HEK293 (cell line): ENCODE measurements at regions not wholly inside any gene's neighbourhood (a gene's known extent, or its start where the extent isn't known, plus 50 kb on each side); places are given as distances from the start of the nearest gene placed in this dataset.

ENCODE experiments used
- CTCF ChIA-PET: fragments of 350-600 bp; formaldehyde crosslinking; extraction: SDS; loops from one replicate; lab custom pipeline; 2021; ENCODE audit warnings: antibody characterized with exemption; lab: Yijun Ruan, JAX
- POLR2A ChIA-PET: fragments of 300-600 bp; formaldehyde crosslinking; extraction: SDS; loops from one replicate; lab custom pipeline; 2020; ENCODE audit warnings: antibody characterized with exemption, inconsistent platforms; lab: Yijun Ruan, JAX
- H3K27ac ChIP-seq: fragments of 200-500 bp; sonication (Bioruptor generic); 2 replicates; pipeline ENCODE4 v1.5.1; 2014; ENCODE audit warnings: low read depth, low read length, control low read depth, inconsistent platforms; ENCODE audit errors: extremely low read depth
- H3K36me3 ChIP-seq, 2 experiments: fragments of 200-500 bp in 1 of 2; sonication (Bioruptor generic) in 1 of 2; 1 replicate in 1 of 2; 2 replicates in 1 of 2; pipeline ENCODE4 v1.5.1; 2014 to 2017; ENCODE audit warnings: inconsistent platforms in 2 of 2, low read length in 2 of 2; ENCODE audit not compliant: control insufficient read depth in 2 of 2, insufficient read depth in 1 of 2
- H3K4me1 ChIP-seq: fragments of 200-500 bp; sonication (Bioruptor generic); 2 replicates; pipeline ENCODE4 v1.5.1; 2014; ENCODE audit warnings: mild to moderate bottlenecking, low read length, inconsistent platforms; ENCODE audit not compliant: control insufficient read depth, insufficient read depth
- H3K4me3 ChIP-seq: 2 replicates; pipeline ENCODE4 v1.5.1; 2011; ENCODE audit warnings: low read depth, mild to moderate bottlenecking, control low read depth, low read length, moderate library complexity
- H3K9me3 ChIP-seq: fragments of 200-500 bp; sonication (Bioruptor generic); 2 replicates; pipeline ENCODE4 v1.5.1; 2014; ENCODE audit warnings: low read depth, low read length, inconsistent platforms; ENCODE audit not compliant: control insufficient read depth, insufficient read depth
- GLIS2 ChIP-seq: fragments of 450-650 bp; formaldehyde crosslinking; IDR thresholded peaks from 2 replicates; pipeline ENCODE4 v1.5.1; 2016; ENCODE audit warnings: missing biosample characterization, missing genetic modification characterization
- OSR2 ChIP-seq: fragments of 450-650 bp; formaldehyde crosslinking; IDR thresholded peaks from 2 replicates; pipeline ENCODE4 v1.5.1; 2016; ENCODE audit warnings: missing biosample characterization, missing genetic modification characterization
- YY2 ChIP-seq: fragments of 450-650 bp; formaldehyde crosslinking; IDR thresholded peaks from 2 replicates; pipeline ENCODE4 v1.5.1; 2016; ENCODE audit warnings: missing biosample characterization, missing genetic modification characterization
- ZBTB21 ChIP-seq: fragments of 450-650 bp; formaldehyde crosslinking; IDR thresholded peaks from 2 replicates; pipeline ENCODE4 v1.5.1; 2017; ENCODE audit warnings: missing biosample characterization, missing genetic modification characterization
- ZFP37 ChIP-seq: fragments of 450-650 bp; formaldehyde crosslinking; IDR thresholded peaks from 2 replicates; pipeline ENCODE4 v1.5.1; 2016; ENCODE audit warnings: missing biosample characterization, missing genetic modification characterization
- ZNF121 ChIP-seq: fragments of 450-650 bp; formaldehyde crosslinking; IDR thresholded peaks from 2 replicates; pipeline ENCODE4 v1.5.1; 2016; ENCODE audit warnings: missing biosample characterization, missing genetic modification characterization
- ZNF211 ChIP-seq: fragments of 450-650 bp; formaldehyde crosslinking; IDR thresholded peaks from 2 replicates; pipeline ENCODE4 v1.5.1; 2016; ENCODE audit warnings: low read depth, missing biosample characterization, missing genetic modification characterization
- ZNF214 ChIP-seq: fragments of 450-650 bp; formaldehyde crosslinking; IDR thresholded peaks from 2 replicates; pipeline ENCODE4 v1.5.1; 2017; ENCODE audit warnings: missing biosample characterization, mild to moderate bottlenecking, missing genetic modification characterization, borderline replicate concordance
- ZNF366 ChIP-seq: fragments of 450-650 bp; formaldehyde crosslinking; conservative IDR thresholded peaks from 2 replicates; pipeline ENCODE4 v1.5.1; 2016; ENCODE audit warnings: missing biosample characterization, missing genetic modification characterization
- ZNF426 ChIP-seq: fragments of 450-650 bp; formaldehyde crosslinking; IDR thresholded peaks from 2 replicates; pipeline ENCODE4 v1.5.1; 2017; ENCODE audit warnings: missing biosample characterization, missing genetic modification characterization, mild to moderate bottlenecking, inconsistent platforms, moderate library complexity
- ZNF473 ChIP-seq: fragments of 450-650 bp; formaldehyde crosslinking; IDR thresholded peaks from 2 replicates; pipeline ENCODE4 v1.5.1; 2017; ENCODE audit warnings: missing biosample characterization, missing genetic modification characterization
- ZNF558 ChIP-seq: fragments of 450-650 bp; formaldehyde crosslinking; IDR thresholded peaks from 2 replicates; pipeline ENCODE4 v1.5.1; 2016; ENCODE audit warnings: missing biosample characterization, missing genetic modification characterization
- ZNF624 ChIP-seq: fragments of 450-650 bp; formaldehyde crosslinking; IDR thresholded peaks from 2 replicates; pipeline ENCODE4 v1.5.1; 2017; ENCODE audit warnings: missing biosample characterization, missing genetic modification characterization
- ZNF785 ChIP-seq: fragments of 450-650 bp; formaldehyde crosslinking; IDR thresholded peaks from 2 replicates; pipeline ENCODE4 v1.5.1; 2016; ENCODE audit warnings: missing biosample characterization, missing genetic modification characterization
- TF ChIP-seq, protein P1 (sequence below): fragments of 450-650 bp; formaldehyde crosslinking; IDR thresholded peaks from 2 replicates; pipeline ENCODE4 v1.5.1; 2016; ENCODE audit warnings: missing biosample characterization, missing genetic modification characterization
- TF ChIP-seq, protein P2 (sequence below): fragments of 450-650 bp; formaldehyde crosslinking; conservative IDR thresholded peaks from 2 replicates; pipeline ENCODE4 v1.5.1; 2016; ENCODE audit warnings: low read depth, missing biosample characterization, missing genetic modification characterization
- TF ChIP-seq, protein P3 (sequence below): IDR thresholded peaks from 2 replicates; pipeline ENCODE4 v1.6.1; 2011; ENCODE audit warnings: mild to moderate bottlenecking, low read depth, low read length, borderline replicate concordance
- TF ChIP-seq, protein P4 (sequence below): fragments of 450-650 bp; formaldehyde crosslinking; IDR thresholded peaks from 2 replicates; pipeline ENCODE4 v1.5.1; 2016; ENCODE audit warnings: missing biosample characterization, missing genetic modification characterization
- TF ChIP-seq, protein P5 (sequence below): fragments of 450-650 bp; formaldehyde crosslinking; IDR thresholded peaks from 2 replicates; pipeline ENCODE4 v1.5.1; 2017; ENCODE audit warnings: missing biosample characterization, mild to moderate bottlenecking, missing genetic modification characterization, moderate library complexity
- TF ChIP-seq, protein P6 (sequence below): fragments of 450-650 bp; formaldehyde crosslinking; IDR thresholded peaks from 2 replicates; pipeline ENCODE4 v1.5.1; 2016; ENCODE audit warnings: missing biosample characterization, missing genetic modification characterization
- TF ChIP-seq, protein P7 (sequence below): fragments of 450-650 bp; formaldehyde crosslinking; IDR thresholded peaks from 2 replicates; pipeline ENCODE4 v1.5.1; 2016; ENCODE audit warnings: missing biosample characterization, missing genetic modification characterization

DNA sequence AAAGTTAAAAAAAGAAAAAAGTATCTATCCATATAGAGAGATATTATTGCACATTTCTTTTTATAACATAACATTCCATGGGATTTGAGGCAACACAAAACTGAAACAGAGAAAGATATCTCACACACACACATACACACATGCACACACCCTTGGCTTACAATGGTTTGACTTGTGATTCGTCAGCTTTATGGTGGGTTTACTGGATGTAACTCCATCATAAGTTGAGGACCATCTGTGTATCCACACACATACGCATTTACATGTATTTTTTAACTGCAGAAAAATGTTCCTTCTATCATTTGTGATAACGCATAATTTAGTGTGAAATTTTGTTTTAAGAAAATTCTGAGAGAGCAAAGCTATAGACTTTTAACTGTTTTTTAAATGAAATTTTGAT lies 74.2 kb upstream of the CDCA7L start:
- CTCF ChIA-PET = interaction anchor here (0.6 to 0.7 kb wide), 2 partner anchors 15 to 112 kb away, joined by 3 to 7 read pairs; no protein-coding TSS in a partner anchor
- Histone ChIP-seq H3K9me3 (no peaks in the 10 kb centered on the region), H3K36me3 (no peaks in the 10 kb centered on the region), H3K4me3 (no peak overlapping the region), H3K4me1 (no peaks in the 10 kb centered on the region), H3K27ac (no peak overlapping the region)
- POLR2A ChIA-PET = no interaction called here
- no peak for TF ChIP-seq ZBTB21 (tag by site-specific recombination)
- TF ChIP-seq, protein P1, sequence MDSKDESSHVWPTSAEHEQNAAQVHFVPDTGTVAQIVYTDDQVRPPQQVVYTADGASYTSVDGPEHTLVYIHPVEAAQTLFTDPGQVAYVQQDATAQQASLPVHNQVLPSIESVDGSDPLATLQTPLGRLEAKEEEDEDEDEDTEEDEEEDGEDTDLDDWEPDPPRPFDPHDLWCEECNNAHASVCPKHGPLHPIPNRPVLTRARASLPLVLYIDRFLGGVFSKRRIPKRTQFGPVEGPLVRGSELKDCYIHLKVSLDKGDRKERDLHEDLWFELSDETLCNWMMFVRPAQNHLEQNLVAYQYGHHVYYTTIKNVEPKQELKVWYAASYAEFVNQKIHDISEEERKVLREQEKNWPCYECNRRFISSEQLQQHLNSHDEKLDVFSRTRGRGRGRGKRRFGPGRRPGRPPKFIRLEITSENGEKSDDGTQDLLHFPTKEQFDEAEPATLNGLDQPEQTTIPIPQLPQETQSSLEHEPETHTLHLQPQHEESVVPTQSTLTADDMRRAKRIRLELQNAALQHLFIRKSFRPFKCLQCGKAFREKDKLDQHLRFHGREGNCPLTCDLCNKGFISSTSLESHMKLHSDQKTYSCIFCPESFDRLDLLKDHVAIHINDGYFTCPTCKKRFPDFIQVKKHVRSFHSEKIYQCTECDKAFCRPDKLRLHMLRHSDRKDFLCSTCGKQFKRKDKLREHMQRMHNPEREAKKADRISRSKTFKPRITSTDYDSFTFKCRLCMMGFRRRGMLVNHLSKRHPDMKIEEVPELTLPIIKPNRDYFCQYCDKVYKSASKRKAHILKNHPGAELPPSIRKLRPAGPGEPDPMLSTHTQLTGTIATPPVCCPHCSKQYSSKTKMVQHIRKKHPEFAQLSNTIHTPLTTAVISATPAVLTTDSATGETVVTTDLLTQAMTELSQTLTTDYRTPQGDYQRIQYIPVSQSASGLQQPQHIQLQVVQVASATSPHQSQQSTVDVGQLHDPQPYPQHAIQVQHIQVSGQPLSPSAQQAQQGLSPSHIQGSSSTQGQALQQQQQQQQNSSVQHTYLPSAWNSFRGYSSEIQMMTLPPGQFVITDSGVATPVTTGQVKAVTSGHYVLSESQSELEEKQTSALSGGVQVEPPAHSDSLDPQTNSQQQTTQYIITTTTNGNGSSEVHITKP = no peak
- TF ChIP-seq, protein P2, sequence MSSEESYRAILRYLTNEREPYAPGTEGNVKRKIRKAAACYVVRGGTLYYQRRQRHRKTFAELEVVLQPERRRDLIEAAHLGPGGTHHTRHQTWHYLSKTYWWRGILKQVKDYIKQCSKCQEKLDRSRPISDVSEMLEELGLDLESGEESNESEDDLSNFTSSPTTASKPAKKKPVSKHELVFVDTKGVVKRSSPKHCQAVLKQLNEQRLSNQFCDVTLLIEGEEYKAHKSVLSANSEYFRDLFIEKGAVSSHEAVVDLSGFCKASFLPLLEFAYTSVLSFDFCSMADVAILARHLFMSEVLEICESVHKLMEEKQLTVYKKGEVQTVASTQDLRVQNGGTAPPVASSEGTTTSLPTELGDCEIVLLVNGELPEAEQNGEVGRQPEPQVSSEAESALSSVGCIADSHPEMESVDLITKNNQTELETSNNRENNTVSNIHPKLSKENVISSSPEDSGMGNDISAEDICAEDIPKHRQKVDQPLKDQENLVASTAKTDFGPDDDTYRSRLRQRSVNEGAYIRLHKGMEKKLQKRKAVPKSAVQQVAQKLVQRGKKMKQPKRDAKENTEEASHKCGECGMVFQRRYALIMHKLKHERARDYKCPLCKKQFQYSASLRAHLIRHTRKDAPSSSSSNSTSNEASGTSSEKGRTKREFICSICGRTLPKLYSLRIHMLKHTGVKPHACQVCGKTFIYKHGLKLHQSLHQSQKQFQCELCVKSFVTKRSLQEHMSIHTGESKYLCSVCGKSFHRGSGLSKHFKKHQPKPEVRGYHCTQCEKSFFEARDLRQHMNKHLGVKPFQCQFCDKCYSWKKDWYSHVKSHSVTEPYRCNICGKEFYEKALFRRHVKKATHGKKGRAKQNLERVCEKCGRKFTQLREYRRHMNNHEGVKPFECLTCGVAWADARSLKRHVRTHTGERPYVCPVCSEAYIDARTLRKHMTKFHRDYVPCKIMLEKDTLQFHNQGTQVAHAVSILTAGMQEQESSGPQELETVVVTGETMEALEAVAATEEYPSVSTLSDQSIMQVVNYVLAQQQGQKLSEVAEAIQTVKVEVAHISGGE = no peak
- TF ChIP-seq GLIS2 (tag by site-specific recombination) = no peak
- TF ChIP-seq, protein P3, sequence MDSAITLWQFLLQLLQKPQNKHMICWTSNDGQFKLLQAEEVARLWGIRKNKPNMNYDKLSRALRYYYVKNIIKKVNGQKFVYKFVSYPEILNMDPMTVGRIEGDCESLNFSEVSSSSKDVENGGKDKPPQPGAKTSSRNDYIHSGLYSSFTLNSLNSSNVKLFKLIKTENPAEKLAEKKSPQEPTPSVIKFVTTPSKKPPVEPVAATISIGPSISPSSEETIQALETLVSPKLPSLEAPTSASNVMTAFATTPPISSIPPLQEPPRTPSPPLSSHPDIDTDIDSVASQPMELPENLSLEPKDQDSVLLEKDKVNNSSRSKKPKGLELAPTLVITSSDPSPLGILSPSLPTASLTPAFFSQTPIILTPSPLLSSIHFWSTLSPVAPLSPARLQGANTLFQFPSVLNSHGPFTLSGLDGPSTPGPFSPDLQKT = no peak
- TF ChIP-seq ZNF211 (tag by site-specific recombination) = no peak
- TF ChIP-seq ZNF473 = no peak
- TF ChIP-seq ZNF366 = no peak
- TF ChIP-seq, protein P4, sequence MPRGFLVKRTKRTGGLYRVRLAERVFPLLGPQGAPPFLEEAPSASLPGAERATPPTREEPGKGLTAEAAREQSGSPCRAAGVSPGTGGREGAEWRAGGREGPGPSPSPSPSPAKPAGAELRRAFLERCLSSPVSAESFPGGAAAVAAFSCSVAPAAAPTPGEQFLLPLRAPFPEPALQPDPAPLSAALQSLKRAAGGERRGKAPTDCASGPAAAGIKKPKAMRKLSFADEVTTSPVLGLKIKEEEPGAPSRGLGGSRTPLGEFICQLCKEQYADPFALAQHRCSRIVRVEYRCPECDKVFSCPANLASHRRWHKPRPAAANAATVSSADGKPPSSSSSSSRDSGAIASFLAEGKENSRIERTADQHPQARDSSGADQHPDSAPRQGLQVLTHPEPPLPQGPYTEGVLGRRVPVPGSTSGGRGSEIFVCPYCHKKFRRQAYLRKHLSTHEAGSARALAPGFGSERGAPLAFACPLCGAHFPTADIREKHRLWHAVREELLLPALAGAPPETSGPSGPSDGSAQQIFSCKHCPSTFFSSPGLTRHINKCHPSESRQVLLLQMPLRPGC = no peak
- TF ChIP-seq ZNF121 (tag by site-specific recombination) = no peak
- no peak for TF ChIP-seq ZNF558
- TF ChIP-seq, protein P5, sequence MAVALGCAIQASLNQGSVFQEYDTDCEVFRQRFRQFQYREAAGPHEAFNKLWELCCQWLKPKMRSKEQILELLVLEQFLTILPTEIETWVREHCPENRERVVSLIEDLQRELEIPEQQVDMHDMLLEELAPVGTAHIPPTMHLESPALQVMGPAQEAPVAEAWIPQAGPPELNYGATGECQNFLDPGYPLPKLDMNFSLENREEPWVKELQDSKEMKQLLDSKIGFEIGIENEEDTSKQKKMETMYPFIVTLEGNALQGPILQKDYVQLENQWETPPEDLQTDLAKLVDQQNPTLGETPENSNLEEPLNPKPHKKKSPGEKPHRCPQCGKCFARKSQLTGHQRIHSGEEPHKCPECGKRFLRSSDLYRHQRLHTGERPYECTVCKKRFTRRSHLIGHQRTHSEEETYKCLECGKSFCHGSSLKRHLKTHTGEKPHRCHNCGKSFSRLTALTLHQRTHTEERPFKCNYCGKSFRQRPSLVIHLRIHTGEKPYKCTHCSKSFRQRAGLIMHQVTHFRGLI (tag by site-specific recombination) = no peak

DNA sequence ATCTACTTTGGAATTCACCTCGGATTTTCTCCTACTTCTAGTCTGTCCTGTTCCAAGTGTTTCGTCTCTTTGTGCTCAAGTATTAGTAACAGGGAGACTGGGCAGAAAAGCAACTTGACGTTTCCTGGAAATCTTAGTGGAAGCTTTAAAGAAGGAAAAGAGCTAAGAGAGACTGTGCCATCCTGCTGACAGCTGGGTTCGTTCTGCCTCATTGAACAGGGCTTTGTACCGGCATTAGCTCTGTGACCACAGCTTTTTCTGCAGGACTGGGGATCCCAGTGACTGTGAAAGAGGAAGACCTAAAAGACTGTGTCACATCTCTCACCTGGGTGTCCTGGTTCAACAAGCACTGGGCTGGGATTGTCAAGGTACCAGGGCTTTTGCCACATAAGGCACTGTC lies 70.8 kb upstream of the CDCA7L start:
- no peak overlapping the region for H3K27ac ChIP-seq
- POLR2A ChIA-PET = no interaction called here
- H3K4me3 ChIP-seq = no peak overlapping the region
- H3K9me3 ChIP-seq = no peaks in the 10 kb centered on the region
- H3K36me3 ChIP-seq = no peaks in the 10 kb centered on the region
- H3K4me1 ChIP-seq = no peaks in the 10 kb centered on the region
- CTCF ChIA-PET = interaction anchor here (0.9 to 1.5 kb wide), 2 partner anchors 86 to 92 kb away, joined by 3 to 6 read pairs; no protein-coding TSS in a partner anchor
- TF ChIP-seq OSR2 (tag by site-specific recombination) (no peak), ZNF426 (no peak), ZNF214 (tag by site-specific recombination) (no peak), ZNF624 (tag by site-specific recombination) (no peak), ZFP37 (no peak), YY2 (no peak), ZNF785 (tag by site-specific recombination) (no peak)
- TF ChIP-seq, protein P6, sequence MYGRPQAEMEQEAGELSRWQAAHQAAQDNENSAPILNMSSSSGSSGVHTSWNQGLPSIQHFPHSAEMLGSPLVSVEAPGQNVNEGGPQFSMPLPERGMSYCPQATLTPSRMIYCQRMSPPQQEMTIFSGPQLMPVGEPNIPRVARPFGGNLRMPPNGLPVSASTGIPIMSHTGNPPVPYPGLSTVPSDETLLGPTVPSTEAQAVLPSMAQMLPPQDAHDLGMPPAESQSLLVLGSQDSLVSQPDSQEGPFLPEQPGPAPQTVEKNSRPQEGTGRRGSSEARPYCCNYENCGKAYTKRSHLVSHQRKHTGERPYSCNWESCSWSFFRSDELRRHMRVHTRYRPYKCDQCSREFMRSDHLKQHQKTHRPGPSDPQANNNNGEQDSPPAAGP (tag by site-specific recombination) = no peak
- TF ChIP-seq, protein P7, sequence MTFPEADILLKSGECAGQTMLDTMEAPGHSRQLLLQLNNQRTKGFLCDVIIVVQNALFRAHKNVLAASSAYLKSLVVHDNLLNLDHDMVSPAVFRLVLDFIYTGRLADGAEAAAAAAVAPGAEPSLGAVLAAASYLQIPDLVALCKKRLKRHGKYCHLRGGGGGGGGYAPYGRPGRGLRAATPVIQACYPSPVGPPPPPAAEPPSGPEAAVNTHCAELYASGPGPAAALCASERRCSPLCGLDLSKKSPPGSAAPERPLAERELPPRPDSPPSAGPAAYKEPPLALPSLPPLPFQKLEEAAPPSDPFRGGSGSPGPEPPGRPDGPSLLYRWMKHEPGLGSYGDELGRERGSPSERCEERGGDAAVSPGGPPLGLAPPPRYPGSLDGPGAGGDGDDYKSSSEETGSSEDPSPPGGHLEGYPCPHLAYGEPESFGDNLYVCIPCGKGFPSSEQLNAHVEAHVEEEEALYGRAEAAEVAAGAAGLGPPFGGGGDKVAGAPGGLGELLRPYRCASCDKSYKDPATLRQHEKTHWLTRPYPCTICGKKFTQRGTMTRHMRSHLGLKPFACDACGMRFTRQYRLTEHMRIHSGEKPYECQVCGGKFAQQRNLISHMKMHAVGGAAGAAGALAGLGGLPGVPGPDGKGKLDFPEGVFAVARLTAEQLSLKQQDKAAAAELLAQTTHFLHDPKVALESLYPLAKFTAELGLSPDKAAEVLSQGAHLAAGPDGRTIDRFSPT = no peak
